ENCODE measurements at regions not wholly inside any gene's neighbourhood (a gene's known extent, or its start where the extent isn't known, plus 50 kb on each side); places are given as distances from the start of the nearest gene placed in this dataset.

DNA sequence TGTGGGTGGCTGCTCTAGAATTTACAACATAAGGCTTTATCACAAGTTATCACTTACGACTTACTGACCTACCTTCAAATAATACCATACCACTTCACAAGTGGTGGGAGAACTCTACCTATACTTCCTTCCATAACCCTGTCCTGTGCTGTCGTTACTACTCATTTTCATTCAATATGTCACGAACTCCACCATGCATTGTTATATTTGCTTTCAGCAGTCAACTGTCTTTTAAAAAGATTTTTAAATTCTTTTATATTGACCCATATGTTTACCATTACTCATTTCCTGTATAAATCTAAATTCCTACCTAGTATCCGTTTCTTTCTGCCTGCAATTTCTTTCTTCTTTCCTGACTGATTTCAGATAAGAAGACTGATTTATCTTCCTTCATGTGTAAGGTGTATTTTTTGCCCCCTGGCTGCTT lies 200.0 kb downstream of the KLF12 start:
- peak overlapping the region; percentile 93; the same call in 1 of the 2 replicates for H3K18ac ChIP-seq (ENCODE audit: low read depth, low read length)
- H3K9me1 ChIP-seq (ENCODE audit: insufficient read depth, low read length), result peaks cover 6% of the 10 kb centered on the region
- dilution Hi-C loops (cut with HindIII; ENCODE audit: low sequenced_read_pairs, unreplicated experiment) (no loop called here), intact Hi-C loops (cut with micrococcal nuclease) (loop anchor here (5.0 kb wide), 1 partner anchor 167 kb away; no protein-coding TSS in a partner anchor), in situ Hi-C loops (cut with MboI; ENCODE audit: low sequenced_read_pairs) (no loop called here)
- H3K4me3 ChIP-seq (ENCODE audit: insufficient read depth, low read depth, low read length), result no peak overlapping the region
- ChIA-PET POLR2A (ENCODE audit: unreplicated experiment) (no interaction called here), CTCF (interaction anchor here (0.8 kb wide), 1 partner anchor 350 kb away, joined by 4 read pairs; no protein-coding TSS in a partner anchor)
- H3K9me3 ChIP-seq (ENCODE audit: control insufficient read depth, insufficient read depth, low read length), result no peaks in the 10 kb centered on the region
- no peak; the same call in 1 of the 2 replicates for ATAC-seq (ENCODE audit: low read depth)
- H2AK9ac ChIP-seq (replicated peaks; ENCODE audit: low read depth, low read length, poor library complexity), result no peak overlapping the region
- no TSS peak for BruUV-seq (replicated peaks)
- H4K5ac ChIP-seq (ENCODE audit: low read depth, low read length), result peak overlapping the region; percentile 82; the same call in 1 of the 2 replicates
- H3K14ac ChIP-seq (replicated peaks; ENCODE audit: low read depth, low read length), result peak overlapping the region; percentile 73; the same call in 1 of the 2 replicates
- H3K79me1 ChIP-seq (ENCODE audit: low read depth in 1 of 2, low read length in 2 of 2), result peaks cover 19 to 48% of the 10 kb centered on the region in 2 experiments; a peak in 3 of 4 replicates
- no peak for TF ChIP-seq MAZ (IDR thresholded peaks at IDR 0.05; ENCODE audit: borderline replicate concordance, low read depth, low read length)
- TF ChIP-seq RCOR1 (IDR thresholded peaks at IDR 0.05; ENCODE audit: insufficient replicate concordance, low read length), result no peak
- no peak for TF ChIP-seq SMC3 (IDR thresholded peaks at IDR 0.05; ENCODE audit: low read depth, low read length)
- no peak for TF ChIP-seq RAD21 (IDR thresholded peaks at IDR 0.05; ENCODE audit: low read length)
- no peak for TF ChIP-seq BHLHE40 (IDR thresholded peaks at IDR 0.05; ENCODE audit: low read depth, low read length)
- TF ChIP-seq MXI1 (IDR thresholded peaks at IDR 0.05; ENCODE audit: borderline replicate concordance, low read depth, low read length), result no peak
- TF ChIP-seq CHD1 (IDR thresholded peaks at IDR 0.05; ENCODE audit: low read depth, low read length), result no peak
- TF ChIP-seq, protein P1, sequence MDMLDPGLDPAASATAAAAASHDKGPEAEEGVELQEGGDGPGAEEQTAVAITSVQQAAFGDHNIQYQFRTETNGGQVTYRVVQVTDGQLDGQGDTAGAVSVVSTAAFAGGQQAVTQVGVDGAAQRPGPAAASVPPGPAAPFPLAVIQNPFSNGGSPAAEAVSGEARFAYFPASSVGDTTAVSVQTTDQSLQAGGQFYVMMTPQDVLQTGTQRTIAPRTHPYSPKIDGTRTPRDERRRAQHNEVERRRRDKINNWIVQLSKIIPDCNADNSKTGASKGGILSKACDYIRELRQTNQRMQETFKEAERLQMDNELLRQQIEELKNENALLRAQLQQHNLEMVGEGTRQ (IDR thresholded peaks at IDR 0.05; ENCODE audit: low read depth, low read length), result no peak
- no peak for TF ChIP-seq POLR2A (IDR thresholded peaks at IDR 0.05; ENCODE audit: low read depth, low read length)
- TF ChIP-seq NFE2L2 (IDR thresholded peaks at IDR 0.05; ENCODE audit: low read depth, low read length), result no peak
- no peak for TF ChIP-seq CTCF (conservative IDR thresholded peaks at IDR 0.05; ENCODE audit: low read depth, low read length)
- TF ChIP-seq ELK1 (IDR thresholded peaks at IDR 0.05; ENCODE audit: borderline replicate concordance, low read depth, low read length), result no peak
- no peak for TF ChIP-seq CEBPB (IDR thresholded peaks at IDR 0.05; ENCODE audit: low read depth, low read length)
- TF ChIP-seq FOS (IDR thresholded peaks at IDR 0.05; ENCODE audit: low read depth, low read length), result no peak
- no peak for TF ChIP-seq MAFK (IDR thresholded peaks at IDR 0.05; ENCODE audit: low read depth, low read length)
- no peak for TF ChIP-seq RFX5 (IDR thresholded peaks at IDR 0.05; ENCODE audit: low read depth, low read length)
- no peak overlapping the region for H2AFZ ChIP-seq (replicated peaks; ENCODE audit: low read length, poor library complexity)
- no peak overlapping the region; the same call in 1 of the 2 replicates for H3K27ac ChIP-seq (ENCODE audit: insufficient read depth, low read length)
- H3K9ac ChIP-seq (ENCODE audit: low read depth, low read length), result no peak overlapping the region
- no peaks in the 10 kb centered on the region for H3K27me3 ChIP-seq (ENCODE audit: control insufficient read depth, insufficient read depth, low read length)
- WGBS, 2 experiments (ENCODE audit: extremely low coverage in 2 of 2, insufficient read length in 1 of 2), result no CpG with 5 or more reads among the region's 4 CpGs
- H3K4me1 ChIP-seq (ENCODE audit: control insufficient read depth, insufficient read depth, low read length), result peaks cover 14% of the 10 kb centered on the region
- peak overlapping the region; percentile 41; the same call in 1 of the 3 replicates for H2BK15ac ChIP-seq (ENCODE audit: low read depth, low read length)
- H3K23ac ChIP-seq (ENCODE audit: low read depth, low read length), result peak overlapping the region; percentile 74; the same call in 1 of the 2 replicates
- peak; percentile 43 for DNase-seq
- peak overlapping the region; percentile 84; the same call in 1 of the 2 replicates for H3K4me2 ChIP-seq (ENCODE audit: low read depth, low read length)
- H4K20me1 ChIP-seq (ENCODE audit: insufficient read depth, low read length), result no peaks in the 10 kb centered on the region
- H3K36me3 ChIP-seq (ENCODE audit: control insufficient read depth, insufficient read depth, low read length), result no peaks in the 10 kb centered on the region
- peak overlapping the region; percentile 20; the same call in 1 of the 2 replicates for H3K4ac ChIP-seq (ENCODE audit: low read depth, low read length)
- peak overlapping the region; percentile 72 for H2BK120ac ChIP-seq (ENCODE audit: low read depth, low read length)
- 0 out of 2 replicates have a peak overlapping the region, but pooled peaks have one; percentile 82 for H2BK20ac ChIP-seq (ENCODE audit: low read depth, low read length)
- H3K56ac ChIP-seq (ENCODE audit: extremely low read depth, insufficient read depth, low read length), result no peak overlapping the region
- H4K91ac ChIP-seq (ENCODE audit: insufficient read depth, low read depth, low read length), result 0 out of 2 replicates have a peak overlapping the region, but pooled peaks have one; percentile 26
- H2BK5ac ChIP-seq (ENCODE audit: low read depth, low read length, poor library complexity, severe bottlenecking), result peak overlapping the region; percentile 68
- H2AK5ac ChIP-seq (ENCODE audit: low read depth, low read length), result no peak overlapping the region; the same call in 1 of the 2 replicates
- peak overlapping the region; percentile 73 to 84; a peak in 3 of 4 replicates for H4K8ac ChIP-seq (ENCODE audit: low read depth in 2 of 2, low read length in 2 of 2)
